ENCODE measurements at regions not wholly inside any gene's neighbourhood (a gene's known extent, or its start where the extent isn't known, plus 50 kb on each side); places are given as distances from the start of the nearest gene placed in this dataset.

- TF ChIP-seq CTCF (IDR thresholded peaks at IDR 0.05) (no peak), POLR2A (IDR thresholded peaks at IDR 0.05) (no peak)
These were observed 94.7 kb downstream of the NOG start for GRCh38 chr17:56688151-56688550.
